Skeletal muscle satellite cell (primary cell): ENCODE measurements at regions not wholly inside any gene's neighbourhood (a gene's known extent, or its start where the extent isn't known, plus 50 kb on each side); places are given as distances from the start of the nearest gene placed in this dataset.

Experiments used
- H3K27me3 ChIP-seq: 2 replicates; pipeline ENCODE4 v1.7.0; 2013; ENCODE audit warnings: low read length; ENCODE audit not compliant: control insufficient read depth, insufficient read depth
- H3K36me3 ChIP-seq: 2 replicates; pipeline ENCODE4 v1.7.0; 2013; ENCODE audit warnings: mild to moderate bottlenecking, control low read depth, low read length; ENCODE audit not compliant: insufficient read depth
- H3K4me1 ChIP-seq: 2 replicates; pipeline ENCODE4 v1.7.0; 2013; ENCODE audit warnings: low read length; ENCODE audit not compliant: control insufficient read depth, insufficient read depth
- H3K4me2 ChIP-seq: 2 replicates; pipeline ENCODE4 v1.7.0; 2013; ENCODE audit warnings: mild to moderate bottlenecking, low read length
- H3K4me3 ChIP-seq: 2 replicates; pipeline ENCODE4 v1.7.0; 2013; ENCODE audit warnings: low read length
- H3K9ac ChIP-seq: 2 replicates; pipeline ENCODE4 v1.7.0; 2013; ENCODE audit warnings: mild to moderate bottlenecking, low read depth, low read length, moderate library complexity
- H3K9me3 ChIP-seq: replicated peaks from 2 replicates; pipeline ENCODE4 v1.7.0; 2013; ENCODE audit warnings: mild to moderate bottlenecking, control low read depth, low read length

DNA sequence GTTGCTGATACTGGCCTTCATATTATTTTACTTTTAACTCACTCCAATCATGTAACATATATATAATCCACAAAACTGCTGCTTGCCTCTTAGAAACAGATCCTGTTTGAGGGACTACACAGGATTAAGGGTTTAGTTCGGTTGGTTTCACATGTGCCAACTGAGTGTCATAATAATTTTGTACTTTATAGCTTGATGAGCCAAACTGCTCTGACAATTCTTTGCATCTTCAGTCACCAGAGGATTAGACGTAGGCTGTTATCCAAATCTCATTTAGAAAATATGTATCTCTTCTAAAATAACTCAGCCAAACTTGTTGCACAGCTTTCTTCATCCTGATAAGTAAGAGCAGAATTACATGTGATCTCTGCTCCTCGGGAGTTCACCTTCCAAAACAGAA lies 643.6 kb upstream of the PTCHD4 start:
- H3K4me2 ChIP-seq = no peak overlapping the region
- no peaks in the 10 kb centered on the region for H3K36me3 ChIP-seq
- H3K4me1 ChIP-seq = peaks cover 4% of the 10 kb centered on the region
- H3K9me3 ChIP-seq = no peaks in the 10 kb centered on the region
- H3K9ac ChIP-seq = no peak overlapping the region
- no peak overlapping the region for H3K4me3 ChIP-seq
- no peaks in the 10 kb centered on the region for H3K27me3 ChIP-seq

DNA sequence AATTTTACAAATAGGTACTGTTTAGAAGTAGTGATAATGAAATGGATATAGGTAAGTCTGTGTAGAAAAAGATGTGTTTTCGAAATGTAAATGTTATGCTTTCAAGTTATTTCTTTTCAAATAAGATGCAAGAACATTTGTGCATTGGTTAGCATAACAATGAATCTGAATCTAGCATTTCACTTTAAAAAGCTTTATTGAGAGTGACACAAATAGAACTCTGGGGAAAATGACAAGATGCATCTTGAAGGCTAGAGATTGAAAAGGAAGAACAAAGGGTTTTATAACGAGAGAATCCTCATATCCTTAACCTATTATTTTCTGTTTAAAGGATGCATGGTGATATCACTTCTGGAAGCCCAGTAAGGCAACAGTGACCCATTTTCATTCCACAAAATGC lies 639.9 kb upstream of the PTCHD4 start:
- Histone ChIP-seq H3K4me1 (peaks cover 4% of the 10 kb centered on the region), H3K9me3 (no peaks in the 10 kb centered on the region), H3K27me3 (no peaks in the 10 kb centered on the region), H3K4me3 (no peak overlapping the region), H3K4me2 (no peak overlapping the region), H3K36me3 (no peaks in the 10 kb centered on the region), H3K9ac (no peak overlapping the region)

DNA sequence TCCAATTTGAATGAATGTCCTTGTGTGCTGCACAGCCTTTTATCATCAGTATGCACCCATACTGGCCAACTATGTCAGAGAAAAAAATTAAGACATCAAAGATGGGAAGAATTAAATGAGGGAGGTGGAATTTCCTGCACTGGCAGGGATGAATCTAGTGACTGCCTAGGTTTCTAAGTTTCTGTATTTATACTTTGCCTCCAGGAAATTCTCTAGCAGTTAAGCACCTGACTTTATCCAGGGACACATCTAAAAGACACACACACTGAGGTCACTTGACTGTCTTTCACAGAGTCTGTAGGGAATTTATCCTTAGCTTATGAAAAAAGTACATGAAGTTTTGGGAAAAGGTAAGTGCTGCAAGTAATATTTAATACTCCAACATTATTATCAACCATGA lies 636.5 kb upstream of the PTCHD4 start:
- no peak overlapping the region for H3K9ac ChIP-seq
- H3K9me3 ChIP-seq = no peaks in the 10 kb centered on the region
- H3K27me3 ChIP-seq = no peaks in the 10 kb centered on the region
- no peaks in the 10 kb centered on the region for H3K36me3 ChIP-seq
- H3K4me1 ChIP-seq = peaks cover 11% of the 10 kb centered on the region
- no peak overlapping the region for H3K4me2 ChIP-seq
- H3K4me3 ChIP-seq = no peak overlapping the region

DNA sequence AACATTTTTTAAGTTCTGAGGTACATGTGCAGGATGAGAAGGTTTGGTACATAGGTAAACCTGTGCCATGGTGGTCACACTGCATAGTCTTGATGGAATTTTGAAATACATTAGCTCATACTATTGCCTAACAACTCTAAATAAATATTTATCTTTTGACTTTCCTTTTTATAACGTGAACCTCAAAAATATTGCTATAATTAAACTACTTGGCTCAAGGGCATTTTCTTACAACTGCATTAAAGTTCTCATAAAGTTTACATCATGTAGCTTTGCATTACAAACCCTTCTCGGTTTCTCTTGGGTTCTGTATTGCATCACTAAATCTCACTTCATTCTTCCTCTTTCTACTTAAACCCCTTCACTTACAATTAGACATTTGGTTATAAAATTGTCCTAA lies 636.0 kb upstream of the PTCHD4 start:
- Histone ChIP-seq H3K36me3 (no peaks in the 10 kb centered on the region), H3K9ac (no peak overlapping the region), H3K4me2 (no peak overlapping the region), H3K27me3 (no peaks in the 10 kb centered on the region), H3K4me1 (peaks cover 11% of the 10 kb centered on the region), H3K4me3 (no peak overlapping the region), H3K9me3 (no peaks in the 10 kb centered on the region)

DNA sequence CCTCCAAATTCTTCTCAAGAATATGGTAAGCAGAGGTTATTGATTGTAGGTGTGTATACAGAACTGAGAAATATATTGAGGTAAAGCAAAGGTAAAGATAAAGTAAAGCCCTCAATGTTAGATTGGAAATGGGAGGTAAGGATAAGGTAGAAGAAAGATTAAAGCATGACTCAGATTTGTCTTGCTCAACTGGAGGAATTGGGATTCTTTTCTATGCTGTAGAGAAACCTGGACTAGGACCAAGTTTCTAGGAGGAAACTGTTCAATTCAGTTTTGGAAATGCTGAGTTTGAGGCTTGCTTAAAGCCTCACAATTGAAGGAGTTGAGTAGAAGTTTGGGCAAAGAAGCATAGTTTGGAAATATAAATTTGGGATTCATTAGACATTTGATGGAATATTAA lies 634.0 kb upstream of the PTCHD4 start:
- H3K9ac ChIP-seq = no peak overlapping the region
- H3K4me2 ChIP-seq = no peak overlapping the region
- no peaks in the 10 kb centered on the region for H3K27me3 ChIP-seq
- no peaks in the 10 kb centered on the region for H3K9me3 ChIP-seq
- peaks cover 11% of the 10 kb centered on the region for H3K4me1 ChIP-seq
- no peaks in the 10 kb centered on the region for H3K36me3 ChIP-seq
- H3K4me3 ChIP-seq = no peak overlapping the region

DNA sequence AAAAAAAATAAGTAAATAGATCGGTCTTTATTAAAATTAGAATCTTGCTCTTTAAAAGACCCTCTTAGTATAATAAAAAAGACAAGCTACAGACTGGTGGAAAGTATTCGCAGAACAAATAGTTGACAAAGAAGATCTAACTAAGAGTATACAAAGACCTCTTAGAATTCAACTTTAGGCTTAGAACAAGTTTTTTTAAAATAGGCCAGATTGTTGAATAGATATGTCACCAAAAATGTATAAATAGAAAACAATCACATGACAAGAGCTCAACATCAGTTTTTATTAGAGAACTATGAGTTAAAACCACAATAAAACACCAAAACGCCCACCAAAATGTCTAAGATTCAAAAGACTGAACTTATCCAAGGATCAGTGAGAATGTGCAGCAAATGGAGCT lies 632.7 kb upstream of the PTCHD4 start:
- Histone ChIP-seq H3K36me3 (no peaks in the 10 kb centered on the region), H3K27me3 (no peaks in the 10 kb centered on the region), H3K4me2 (no peak overlapping the region), H3K9me3 (no peaks in the 10 kb centered on the region), H3K4me3 (no peak overlapping the region), H3K4me1 (peaks cover 11% of the 10 kb centered on the region), H3K9ac (no peak overlapping the region)

DNA sequence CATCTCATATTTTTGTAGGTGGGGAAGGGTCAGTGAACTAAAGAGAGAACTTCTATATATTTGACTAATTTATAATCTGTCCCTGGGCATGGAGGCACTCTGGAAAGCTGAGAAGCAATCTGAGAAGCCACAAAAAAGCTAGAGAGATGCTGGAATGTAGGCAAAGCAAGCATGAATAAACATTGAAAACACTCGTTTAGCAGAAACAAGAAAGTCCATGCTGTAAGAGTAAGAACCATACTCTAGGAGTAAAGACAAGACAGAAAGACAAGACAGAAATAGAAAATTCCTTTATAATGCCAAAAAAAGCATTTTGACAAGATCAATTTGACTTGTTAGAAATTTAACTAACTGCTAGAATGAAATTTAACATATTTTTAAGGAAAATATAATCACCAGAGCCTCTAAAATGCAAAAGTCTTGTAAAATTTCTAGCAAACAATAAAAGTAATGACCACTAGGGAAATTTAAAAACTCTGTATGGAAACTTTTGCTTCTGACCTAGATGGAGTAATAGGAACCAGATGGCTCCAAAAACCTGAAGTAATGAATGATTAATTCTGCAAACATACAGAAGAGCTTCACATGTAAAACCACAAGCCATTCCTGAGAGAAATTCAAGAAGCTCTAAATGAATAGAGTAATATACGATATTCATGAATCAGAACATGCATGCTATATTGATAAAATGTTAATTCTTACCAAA lies 625.7 kb upstream of the PTCHD4 start:
- H3K27me3 ChIP-seq = no peaks in the 10 kb centered on the region
- H3K4me3 ChIP-seq = no peak overlapping the region
- H3K4me1 ChIP-seq = peaks cover 11% of the 10 kb centered on the region
- peak overlapping the region; percentile 39 for H3K9ac ChIP-seq
- no peaks in the 10 kb centered on the region for H3K36me3 ChIP-seq
- H3K4me2 ChIP-seq = peak overlapping the region; percentile 43
- H3K9me3 ChIP-seq = no peaks in the 10 kb centered on the region

DNA sequence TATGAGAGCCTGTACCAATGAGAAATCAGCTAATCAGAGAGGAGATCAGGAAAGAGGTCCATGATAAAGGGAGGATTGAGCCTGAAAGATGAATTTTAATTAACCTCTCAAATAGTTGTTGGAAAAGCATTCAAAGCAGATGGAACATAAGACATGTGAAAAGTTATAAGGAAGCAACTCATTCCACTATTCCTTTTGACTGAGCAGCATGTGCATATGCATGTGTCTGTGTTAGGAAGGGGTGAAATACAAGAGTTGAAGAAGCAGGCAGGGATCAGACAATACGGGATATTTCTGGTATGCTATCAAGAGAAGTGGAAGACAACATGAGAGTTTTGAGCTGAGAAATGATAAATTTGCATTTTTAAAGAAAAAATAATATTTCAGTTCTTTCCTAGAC lies 624.8 kb upstream of the PTCHD4 start:
- H3K4me1 ChIP-seq = peaks cover 11% of the 10 kb centered on the region
- no peak overlapping the region for H3K4me2 ChIP-seq
- no peaks in the 10 kb centered on the region for H3K9me3 ChIP-seq
- no peak overlapping the region for H3K9ac ChIP-seq
- no peak overlapping the region for H3K4me3 ChIP-seq
- no peaks in the 10 kb centered on the region for H3K36me3 ChIP-seq
- no peaks in the 10 kb centered on the region for H3K27me3 ChIP-seq

DNA sequence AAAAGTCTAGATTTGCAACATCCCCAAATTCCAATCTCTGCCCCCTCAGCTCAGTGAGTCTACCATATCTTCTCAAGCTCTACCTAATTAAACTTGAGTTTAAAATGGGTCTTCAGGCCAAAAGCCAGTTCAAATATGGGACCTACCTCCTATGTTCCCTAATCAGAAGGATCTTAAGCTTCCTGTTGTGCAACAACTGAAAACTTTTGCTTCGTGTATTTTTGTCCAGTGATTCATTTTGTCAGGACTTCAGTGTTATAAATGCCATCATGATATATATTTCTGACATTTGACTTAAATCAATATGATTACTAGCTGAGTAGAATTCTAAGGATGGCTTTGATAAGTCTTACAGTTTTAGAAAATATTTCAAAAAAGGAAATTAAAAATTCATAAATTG lies 622.6 kb upstream of the PTCHD4 start:
- Histone ChIP-seq H3K4me2 (no peak overlapping the region), H3K9ac (no peak overlapping the region), H3K4me3 (no peak overlapping the region), H3K4me1 (peaks cover 11% of the 10 kb centered on the region), H3K27me3 (no peaks in the 10 kb centered on the region), H3K36me3 (no peaks in the 10 kb centered on the region), H3K9me3 (no peaks in the 10 kb centered on the region)

DNA sequence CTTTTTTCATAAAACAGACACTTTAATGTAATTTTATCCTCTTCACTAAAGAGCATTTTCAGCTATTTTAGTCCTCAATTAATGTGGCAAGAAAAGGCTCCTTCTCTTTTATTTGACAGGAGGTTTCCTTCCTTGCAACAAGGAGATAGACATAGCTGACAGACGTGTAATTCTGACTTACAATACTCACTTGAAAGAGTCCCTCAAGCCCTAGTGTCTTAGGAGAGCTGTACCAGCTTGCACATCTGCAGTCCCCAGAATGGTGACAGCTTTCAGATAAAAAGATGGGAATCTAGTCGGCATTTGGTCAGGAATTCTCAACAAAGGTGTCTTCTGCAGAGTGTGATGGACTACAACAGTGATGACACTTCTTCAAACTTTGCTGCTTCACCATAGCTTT lies 603.7 kb upstream of the PTCHD4 start:
- Histone ChIP-seq H3K27me3 (peaks cover 4% of the 10 kb centered on the region), H3K9ac (no peak overlapping the region), H3K4me2 (no peak overlapping the region), H3K4me3 (no peak overlapping the region), H3K9me3 (no peaks in the 10 kb centered on the region), H3K4me1 (no peaks in the 10 kb centered on the region), H3K36me3 (no peaks in the 10 kb centered on the region)

DNA sequence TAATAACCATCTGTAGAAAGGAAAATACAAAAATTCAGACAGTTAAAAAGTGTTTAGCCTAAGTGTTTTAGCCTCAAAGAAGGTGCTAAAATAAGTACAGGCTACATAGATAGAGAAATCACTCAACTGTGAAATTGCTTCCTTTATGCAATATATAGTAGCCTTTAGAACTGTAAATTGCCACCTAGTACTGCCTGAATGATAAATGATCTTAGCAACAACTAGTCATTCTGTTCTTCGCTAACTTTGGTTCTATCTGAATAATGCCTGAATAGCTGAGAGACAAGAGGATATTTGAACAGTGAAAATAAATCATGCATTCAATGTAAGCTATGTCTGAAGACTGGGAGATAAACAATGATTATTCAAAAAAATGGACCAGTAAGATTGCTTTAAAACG lies 603.3 kb upstream of the PTCHD4 start:
- Histone ChIP-seq H3K4me2 (no peak overlapping the region), H3K9me3 (no peaks in the 10 kb centered on the region), H3K4me1 (no peaks in the 10 kb centered on the region), H3K9ac (no peak overlapping the region), H3K4me3 (no peak overlapping the region), H3K27me3 (peaks cover 4% of the 10 kb centered on the region), H3K36me3 (no peaks in the 10 kb centered on the region)

DNA sequence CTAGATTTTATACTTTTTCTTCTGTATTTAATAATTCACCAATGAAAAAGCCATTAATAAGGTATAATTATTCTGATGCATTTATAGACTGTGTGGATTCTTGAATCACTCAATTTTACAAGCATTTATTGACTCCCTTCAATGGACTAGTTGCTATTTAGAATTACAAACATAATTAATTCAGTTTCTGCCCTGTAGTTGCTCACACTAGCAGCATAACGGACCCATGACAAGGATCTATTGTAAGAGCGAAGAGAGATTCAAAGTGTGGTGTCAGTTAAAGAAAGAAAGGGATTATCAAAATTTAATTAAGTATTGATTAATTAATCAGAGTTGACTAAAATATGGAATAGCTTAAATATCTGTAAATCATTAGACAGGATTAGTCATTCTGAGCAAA lies 602.6 kb upstream of the PTCHD4 start:
- Histone ChIP-seq H3K4me2 (no peak overlapping the region), H3K9ac (no peak overlapping the region), H3K4me1 (no peaks in the 10 kb centered on the region), H3K27me3 (peaks cover 4% of the 10 kb centered on the region), H3K9me3 (no peaks in the 10 kb centered on the region), H3K4me3 (no peak overlapping the region), H3K36me3 (no peaks in the 10 kb centered on the region)
